Esophagus squamous epithelium (tissue), 4 donors: ENCODE measurements at regions not wholly inside any gene's neighbourhood (a gene's known extent, or its start where the extent isn't known, plus 50 kb on each side); places are given as distances from the start of the nearest gene placed in this dataset.

Experiments used
- POLR2A ChIP-seq, 4 donors: fragments of 450-650 bp; IDR thresholded peaks; one replicate each; pipeline ENCODE4 v1.6.1; 2017; ENCODE audit warnings: antibody characterized with exemption in 4 of 4, mild to moderate bottlenecking in 4 of 4, moderate library complexity in 3 of 4
- TF ChIP-seq, protein P1 (sequence below), 6 experiments: fragments of 450-650 bp in 4 of 6; fragments of 200-600 bp in 2 of 6; sonication (generic) in 2 of 6; IDR thresholded peaks; one replicate each; pipeline ENCODE4 v1.5.1; 2016 to 2019; ENCODE audit warnings: antibody characterized with exemption in 6 of 6, mild to moderate bottlenecking in 4 of 6, moderate library complexity in 4 of 6

DNA sequence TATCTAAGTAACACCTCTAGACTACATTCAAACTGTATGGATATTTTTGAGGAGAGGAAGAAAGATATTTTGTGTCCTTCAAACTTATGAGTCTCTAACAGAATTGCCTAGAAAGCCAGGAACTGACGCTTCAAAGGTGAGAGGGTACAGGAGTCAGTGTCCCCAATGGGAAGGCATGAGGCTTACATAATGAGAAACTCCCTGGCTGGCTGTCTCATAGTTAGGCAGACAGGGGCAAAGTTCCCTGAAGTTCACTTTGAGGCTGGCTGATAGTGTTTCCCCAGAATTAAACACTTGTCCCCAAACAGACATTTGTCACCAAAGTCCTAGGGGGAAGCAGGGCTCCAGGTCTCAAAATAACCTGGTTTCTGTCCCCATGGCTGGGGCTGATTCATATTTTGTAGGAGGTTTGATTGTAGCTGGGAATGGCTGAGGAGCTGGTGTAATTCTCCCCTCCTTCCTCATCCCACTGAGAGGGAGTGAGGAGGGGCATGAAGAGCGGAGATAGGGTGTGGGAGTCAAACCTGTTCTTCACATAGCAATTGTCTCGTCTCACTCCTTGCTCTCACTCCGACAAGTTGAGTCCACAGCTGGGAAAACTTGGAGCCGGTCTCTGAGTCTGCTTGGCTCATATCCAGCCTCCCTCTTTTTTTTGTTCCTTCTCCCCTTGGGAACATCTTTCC, 56.4 kb upstream of the CISTR start:
- TF ChIP-seq, protein P1, sequence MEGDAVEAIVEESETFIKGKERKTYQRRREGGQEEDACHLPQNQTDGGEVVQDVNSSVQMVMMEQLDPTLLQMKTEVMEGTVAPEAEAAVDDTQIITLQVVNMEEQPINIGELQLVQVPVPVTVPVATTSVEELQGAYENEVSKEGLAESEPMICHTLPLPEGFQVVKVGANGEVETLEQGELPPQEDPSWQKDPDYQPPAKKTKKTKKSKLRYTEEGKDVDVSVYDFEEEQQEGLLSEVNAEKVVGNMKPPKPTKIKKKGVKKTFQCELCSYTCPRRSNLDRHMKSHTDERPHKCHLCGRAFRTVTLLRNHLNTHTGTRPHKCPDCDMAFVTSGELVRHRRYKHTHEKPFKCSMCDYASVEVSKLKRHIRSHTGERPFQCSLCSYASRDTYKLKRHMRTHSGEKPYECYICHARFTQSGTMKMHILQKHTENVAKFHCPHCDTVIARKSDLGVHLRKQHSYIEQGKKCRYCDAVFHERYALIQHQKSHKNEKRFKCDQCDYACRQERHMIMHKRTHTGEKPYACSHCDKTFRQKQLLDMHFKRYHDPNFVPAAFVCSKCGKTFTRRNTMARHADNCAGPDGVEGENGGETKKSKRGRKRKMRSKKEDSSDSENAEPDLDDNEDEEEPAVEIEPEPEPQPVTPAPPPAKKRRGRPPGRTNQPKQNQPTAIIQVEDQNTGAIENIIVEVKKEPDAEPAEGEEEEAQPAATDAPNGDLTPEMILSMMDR (IDR thresholded peaks at IDR 0.05): no peak
- TF ChIP-seq POLR2A (IDR thresholded peaks at IDR 0.05): no peak
